Liver (tissue), 8 donors: ENCODE measurements at regions not wholly inside any gene's neighbourhood (a gene's known extent, or its start where the extent isn't known, plus 50 kb on each side); places are given as distances from the start of the nearest gene placed in this dataset.

ENCODE experiments used
- DNase-seq: peaks from one replicate; pipeline ENCODE4 v3.0.0-alpha.2; 2017; ENCODE audit warnings: low spot score
- H3K27ac ChIP-seq, 2 donors: one replicate each; pipeline ENCODE4 v1.7.0; 2013; ENCODE audit warnings: inconsistent platforms in 2 of 2, low read length in 2 of 2, control low read depth in 1 of 2, low read depth in 1 of 2, mild to moderate bottlenecking in 1 of 2
- H3K27me3 ChIP-seq, 4 donors: one replicate each; pipeline versions ENCODE4 v1.6.1 to v1.7.0; 2013; ENCODE audit warnings: low read length in 3 of 4, inconsistent platforms in 1 of 4, mild to moderate bottlenecking in 1 of 4, moderate library complexity in 1 of 4; ENCODE audit not compliant: control insufficient read depth in 4 of 4, insufficient read depth in 4 of 4
- H3K36me3 ChIP-seq, 4 donors: one replicate each; pipeline versions ENCODE4 v1.6.1 to v1.7.0; 2013; ENCODE audit warnings: low read length in 3 of 4, mild to moderate bottlenecking in 3 of 4, low read depth in 1 of 4, moderate library complexity in 1 of 4; ENCODE audit not compliant: control insufficient read depth in 4 of 4, insufficient read depth in 3 of 4
- H3K4me1 ChIP-seq, 4 donors: one replicate each; pipeline versions ENCODE4 v1.6.1 to v1.7.0; 2013; ENCODE audit warnings: low read length in 3 of 4, mild to moderate bottlenecking in 3 of 4, moderate library complexity in 1 of 4; ENCODE audit not compliant: control insufficient read depth in 4 of 4, insufficient read depth in 4 of 4
- H3K4me3 ChIP-seq, 3 donors: one replicate each; pipeline versions ENCODE4 v1.6.1 to v1.7.0; 2013; ENCODE audit warnings: low read length in 3 of 3, control low read depth in 1 of 3, low read depth in 1 of 3, mild to moderate bottlenecking in 1 of 3
- H3K9ac ChIP-seq, 2 donors: one replicate each; pipeline ENCODE4 v1.7.0; 2013; ENCODE audit warnings: low read length in 2 of 2, mild to moderate bottlenecking in 2 of 2, moderate library complexity in 2 of 2, control low read depth in 1 of 2, low read depth in 1 of 2
- H3K9me3 ChIP-seq, 4 donors: one replicate each; pipeline versions ENCODE4 v1.6.1 to v1.7.0; 2013; ENCODE audit warnings: low read length in 3 of 4; ENCODE audit not compliant: control insufficient read depth in 4 of 4
- EGR1 ChIP-seq, 2 donors: IDR thresholded peaks; 2 replicates each; pipeline ENCODE4 v1.6.1; 2016 to 2018; ENCODE audit warnings: antibody characterized with exemption in 2 of 2, low read depth in 2 of 2
- FOXA1 ChIP-seq: IDR thresholded peaks from 2 replicates; pipeline ENCODE4 v1.6.1; 2016; ENCODE audit warnings: antibody characterized with exemption
- GABPA ChIP-seq, 2 donors: IDR thresholded peaks in 1 of 2; conservative IDR thresholded peaks in 1 of 2; 2 replicates each; pipeline ENCODE4 v1.6.1; 2016; ENCODE audit warnings: antibody characterized with exemption in 2 of 2, mild to moderate bottlenecking in 1 of 2, moderate library complexity in 1 of 2
- HNF4A ChIP-seq, 2 donors: conservative IDR thresholded peaks; 2 replicates each; pipeline ENCODE4 v1.6.1; 2016; ENCODE audit warnings: antibody characterized with exemption in 2 of 2, mild to moderate bottlenecking in 2 of 2
- HNF4G ChIP-seq: IDR thresholded peaks from 2 replicates; pipeline ENCODE4 v1.6.1; 2016; ENCODE audit warnings: antibody characterized with exemption
- JUND ChIP-seq, 2 donors: IDR thresholded peaks; 2 replicates each; pipeline ENCODE4 v1.6.1; 2016; ENCODE audit warnings: antibody characterized with exemption in 2 of 2
- NR2F2 ChIP-seq: IDR thresholded peaks from 2 replicates; pipeline ENCODE4 v1.6.1; 2016; ENCODE audit warnings: antibody characterized with exemption
- RAD21 ChIP-seq, 2 donors: IDR thresholded peaks; 2 replicates each; pipeline ENCODE4 v1.6.1; 2016; ENCODE audit warnings: antibody characterized with exemption in 2 of 2, mild to moderate bottlenecking in 2 of 2
- RXRA ChIP-seq, 2 donors: IDR thresholded peaks; 2 replicates each; pipeline ENCODE4 v1.6.1; 2017 to 2018; ENCODE audit warnings: antibody characterized with exemption in 2 of 2, mild to moderate bottlenecking in 1 of 2
- SP1 ChIP-seq: IDR thresholded peaks from 2 replicates; pipeline ENCODE4 v1.6.1; 2018; ENCODE audit warnings: antibody characterized with exemption, mild to moderate bottlenecking
- TAF1 ChIP-seq: conservative IDR thresholded peaks from 2 replicates; pipeline ENCODE4 v1.6.1; 2016; ENCODE audit warnings: antibody characterized with exemption, mild to moderate bottlenecking
- YY1 ChIP-seq: IDR thresholded peaks from 2 replicates; pipeline ENCODE4 v1.6.1; 2016; ENCODE audit warnings: antibody characterized with exemption, mild to moderate bottlenecking
- WGBS: extraction: QIAGEN DNeasy Blood & Tissue Kit; methylation state at CpG from one replicate; pipeline ENCODE4 v1.1.7; 2013; 5-methylcytosine and 5-hydroxymethylcytosine counted together
- TF ChIP-seq, protein P1 (sequence below): IDR thresholded peaks from 2 replicates; pipeline ENCODE4 v1.6.1; 2016; ENCODE audit warnings: antibody characterized with exemption, mild to moderate bottlenecking
- TF ChIP-seq, protein P2 (sequence below): IDR thresholded peaks from 2 replicates; pipeline ENCODE4 v1.6.1; 2016; ENCODE audit warnings: antibody characterized with exemption
- TF ChIP-seq, protein P3 (sequence below): IDR thresholded peaks from 2 replicates; pipeline ENCODE4 v1.6.1; 2016; ENCODE audit warnings: antibody characterized with exemption
- TF ChIP-seq, protein P4 (sequence below): IDR thresholded peaks from 2 replicates; pipeline ENCODE4 v1.6.1; 2016; ENCODE audit warnings: antibody characterized with exemption
- TF ChIP-seq, protein P5 (sequence below): fragments of 150-350 bp; IDR thresholded peaks from 2 replicates; pipeline ENCODE4 v1.5.1; 2017; ENCODE audit warnings: improper control_type of control experiment, low read depth, low read length; ENCODE audit not compliant: missing input control
- donor health status: healthy.
- donor health status: healthy.
- donor health status: healthy.
- donor health status: healthy.
- donor health status: healthy.

DNA sequence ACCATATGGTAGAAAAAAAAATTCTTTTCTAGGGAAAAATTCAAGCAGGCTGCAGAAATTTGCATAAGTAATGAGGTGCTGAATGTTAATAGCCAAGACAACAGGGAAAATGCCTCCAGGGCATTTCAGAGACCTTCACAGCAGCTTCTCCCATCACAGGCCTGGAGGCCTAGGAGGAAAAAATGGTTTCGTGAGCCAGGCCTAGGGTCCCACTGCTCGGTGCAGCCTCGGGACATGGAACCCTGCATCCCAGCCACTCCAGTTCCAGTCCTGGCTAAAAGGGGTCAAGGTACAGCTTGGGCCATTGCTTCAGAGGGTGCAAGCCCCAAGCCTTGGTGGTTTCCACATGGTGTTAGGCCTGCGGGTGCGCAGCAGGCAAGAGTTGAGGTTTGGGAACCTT lies 436.0 kb upstream of the SMC2 start (continued):
- TF ChIP-seq, protein P1, sequence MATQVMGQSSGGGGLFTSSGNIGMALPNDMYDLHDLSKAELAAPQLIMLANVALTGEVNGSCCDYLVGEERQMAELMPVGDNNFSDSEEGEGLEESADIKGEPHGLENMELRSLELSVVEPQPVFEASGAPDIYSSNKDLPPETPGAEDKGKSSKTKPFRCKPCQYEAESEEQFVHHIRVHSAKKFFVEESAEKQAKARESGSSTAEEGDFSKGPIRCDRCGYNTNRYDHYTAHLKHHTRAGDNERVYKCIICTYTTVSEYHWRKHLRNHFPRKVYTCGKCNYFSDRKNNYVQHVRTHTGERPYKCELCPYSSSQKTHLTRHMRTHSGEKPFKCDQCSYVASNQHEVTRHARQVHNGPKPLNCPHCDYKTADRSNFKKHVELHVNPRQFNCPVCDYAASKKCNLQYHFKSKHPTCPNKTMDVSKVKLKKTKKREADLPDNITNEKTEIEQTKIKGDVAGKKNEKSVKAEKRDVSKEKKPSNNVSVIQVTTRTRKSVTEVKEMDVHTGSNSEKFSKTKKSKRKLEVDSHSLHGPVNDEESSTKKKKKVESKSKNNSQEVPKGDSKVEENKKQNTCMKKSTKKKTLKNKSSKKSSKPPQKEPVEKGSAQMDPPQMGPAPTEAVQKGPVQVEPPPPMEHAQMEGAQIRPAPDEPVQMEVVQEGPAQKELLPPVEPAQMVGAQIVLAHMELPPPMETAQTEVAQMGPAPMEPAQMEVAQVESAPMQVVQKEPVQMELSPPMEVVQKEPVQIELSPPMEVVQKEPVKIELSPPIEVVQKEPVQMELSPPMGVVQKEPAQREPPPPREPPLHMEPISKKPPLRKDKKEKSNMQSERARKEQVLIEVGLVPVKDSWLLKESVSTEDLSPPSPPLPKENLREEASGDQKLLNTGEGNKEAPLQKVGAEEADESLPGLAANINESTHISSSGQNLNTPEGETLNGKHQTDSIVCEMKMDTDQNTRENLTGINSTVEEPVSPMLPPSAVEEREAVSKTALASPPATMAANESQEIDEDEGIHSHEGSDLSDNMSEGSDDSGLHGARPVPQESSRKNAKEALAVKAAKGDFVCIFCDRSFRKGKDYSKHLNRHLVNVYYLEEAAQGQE, result no peak

DNA sequence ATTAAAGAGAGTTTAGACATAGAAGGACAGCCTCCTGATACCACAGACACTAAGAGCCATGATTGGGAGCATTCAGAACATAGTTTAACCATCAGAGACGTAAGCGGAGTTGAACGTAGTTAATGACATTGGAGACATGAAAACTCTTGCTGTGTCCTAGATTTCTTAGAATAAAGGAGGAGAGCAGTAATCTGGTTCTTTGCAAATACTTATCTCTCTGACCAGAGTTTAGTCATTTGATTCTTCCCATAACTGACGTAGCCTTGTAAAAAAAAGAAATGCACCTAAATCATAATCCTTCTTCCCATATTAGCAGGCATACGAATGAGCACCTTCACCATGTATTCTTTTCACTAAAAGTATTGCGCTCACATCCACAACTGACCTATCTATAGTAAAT lies 433.3 kb upstream of the SMC2 start:
- TF ChIP-seq FOXA1 (no peak), RXRA (IDR thresholded peaks at IDR 0.05) (no peak), HNF4A (conservative IDR thresholded peaks at IDR 0.05) (no peak), SP1 (no peak), JUND (IDR thresholded peaks at IDR 0.05) (no peak), RAD21 (IDR thresholded peaks at IDR 0.05) (no peak), NR2F2 (no peak), EGR1 (IDR thresholded peaks at IDR 0.05; ENCODE audit: low read depth in 2 of 2) (no peak), TAF1 (no peak), GABPA (IDR thresholded peaks at IDR 0.05 in 1 of 2, conservative IDR thresholded peaks at IDR 0.05 in 1 of 2) (no peak), YY1 (no peak), HNF4G (no peak)
- TF ChIP-seq, protein P2, sequence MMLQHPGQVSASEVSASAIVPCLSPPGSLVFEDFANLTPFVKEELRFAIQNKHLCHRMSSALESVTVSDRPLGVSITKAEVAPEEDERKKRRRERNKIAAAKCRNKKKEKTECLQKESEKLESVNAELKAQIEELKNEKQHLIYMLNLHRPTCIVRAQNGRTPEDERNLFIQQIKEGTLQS, result no peak
- TF ChIP-seq, protein P3, sequence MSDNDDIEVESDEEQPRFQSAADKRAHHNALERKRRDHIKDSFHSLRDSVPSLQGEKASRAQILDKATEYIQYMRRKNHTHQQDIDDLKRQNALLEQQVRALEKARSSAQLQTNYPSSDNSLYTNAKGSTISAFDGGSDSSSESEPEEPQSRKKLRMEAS, result no peak
- TF ChIP-seq, protein P1, result no peak
- TF ChIP-seq, protein P4, sequence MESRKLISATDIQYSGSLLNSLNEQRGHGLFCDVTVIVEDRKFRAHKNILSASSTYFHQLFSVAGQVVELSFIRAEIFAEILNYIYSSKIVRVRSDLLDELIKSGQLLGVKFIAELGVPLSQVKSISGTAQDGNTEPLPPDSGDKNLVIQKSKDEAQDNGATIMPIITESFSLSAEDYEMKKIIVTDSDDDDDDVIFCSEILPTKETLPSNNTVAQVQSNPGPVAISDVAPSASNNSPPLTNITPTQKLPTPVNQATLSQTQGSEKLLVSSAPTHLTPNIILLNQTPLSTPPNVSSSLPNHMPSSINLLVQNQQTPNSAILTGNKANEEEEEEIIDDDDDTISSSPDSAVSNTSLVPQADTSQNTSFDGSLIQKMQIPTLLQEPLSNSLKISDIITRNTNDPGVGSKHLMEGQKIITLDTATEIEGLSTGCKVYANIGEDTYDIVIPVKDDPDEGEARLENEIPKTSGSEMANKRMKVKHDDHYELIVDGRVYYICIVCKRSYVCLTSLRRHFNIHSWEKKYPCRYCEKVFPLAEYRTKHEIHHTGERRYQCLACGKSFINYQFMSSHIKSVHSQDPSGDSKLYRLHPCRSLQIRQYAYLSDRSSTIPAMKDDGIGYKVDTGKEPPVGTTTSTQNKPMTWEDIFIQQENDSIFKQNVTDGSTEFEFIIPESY, result no peak
- TF ChIP-seq, protein P5, sequence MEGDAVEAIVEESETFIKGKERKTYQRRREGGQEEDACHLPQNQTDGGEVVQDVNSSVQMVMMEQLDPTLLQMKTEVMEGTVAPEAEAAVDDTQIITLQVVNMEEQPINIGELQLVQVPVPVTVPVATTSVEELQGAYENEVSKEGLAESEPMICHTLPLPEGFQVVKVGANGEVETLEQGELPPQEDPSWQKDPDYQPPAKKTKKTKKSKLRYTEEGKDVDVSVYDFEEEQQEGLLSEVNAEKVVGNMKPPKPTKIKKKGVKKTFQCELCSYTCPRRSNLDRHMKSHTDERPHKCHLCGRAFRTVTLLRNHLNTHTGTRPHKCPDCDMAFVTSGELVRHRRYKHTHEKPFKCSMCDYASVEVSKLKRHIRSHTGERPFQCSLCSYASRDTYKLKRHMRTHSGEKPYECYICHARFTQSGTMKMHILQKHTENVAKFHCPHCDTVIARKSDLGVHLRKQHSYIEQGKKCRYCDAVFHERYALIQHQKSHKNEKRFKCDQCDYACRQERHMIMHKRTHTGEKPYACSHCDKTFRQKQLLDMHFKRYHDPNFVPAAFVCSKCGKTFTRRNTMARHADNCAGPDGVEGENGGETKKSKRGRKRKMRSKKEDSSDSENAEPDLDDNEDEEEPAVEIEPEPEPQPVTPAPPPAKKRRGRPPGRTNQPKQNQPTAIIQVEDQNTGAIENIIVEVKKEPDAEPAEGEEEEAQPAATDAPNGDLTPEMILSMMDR, result no peak
- H3K9me3 ChIP-seq, result peaks cover 0 to 5% (median 5%) of the 10 kb centered on the region in 4 donors
- no peak for DNase-seq
- no peaks in the 10 kb centered on the region for H3K36me3 ChIP-seq
- H3K27ac ChIP-seq, result no peak overlapping the region
- no peak overlapping the region for H3K9ac ChIP-seq
- H3K4me1 ChIP-seq, result no peaks in the 10 kb centered on the region
- H3K4me3 ChIP-seq, result no peak overlapping the region
- no peaks in the 10 kb centered on the region for H3K27me3 ChIP-seq
- 83% methylated on average over 6 of the region's 6 CpGs for WGBS
